HG02571 (cell line): ENCODE measurements at regions not wholly inside any gene's neighbourhood (a gene's known extent, or its start where the extent isn't known, plus 50 kb on each side); places are given as distances from the start of the nearest gene placed in this dataset.
"Not testable (repeated sequence)": the region's sequence is repeated elsewhere in the genome, so short reads cannot be mapped to it uniquely, and the experiment has no call there.

Source experiments
- ATAC-seq: cut with Tn5 transposase; IDR thresholded peaks from one replicate; pipeline ENCODE4 v1.9.1; 2021; ENCODE audit warnings: mild to moderate bottlenecking, moderate library complexity; ENCODE audit not compliant: unreplicated experiment

GRCh38 chr2:220789961-220790360 lies 782.1 kb downstream of the EPHA4 start:
- no peak for ATAC-seq

- no peak for ATAC-seq
Observed at GRCh38 chr2:220795705-220796104, 776.4 kb downstream of the EPHA4 start.

GRCh38 chr2:220811115-220811514 lies 761.0 kb downstream of the EPHA4 start:
- ATAC-seq = no peak

- ATAC-seq = no peak
Observed at GRCh38 chr2:220811952-220812570, 760.0 kb downstream of the EPHA4 start.

- ATAC-seq = no peak
Observed at GRCh38 chr2:220814441-220814840, 757.7 kb downstream of the EPHA4 start.

- no peak for ATAC-seq
Observed at GRCh38 chr2:220815698-220816097, 756.4 kb downstream of the EPHA4 start.

GRCh38 chr2:220821683-220822082 lies 750.4 kb downstream of the EPHA4 start:
- no peak for ATAC-seq

GRCh38 chr2:220823590-220823989 lies 748.5 kb downstream of the EPHA4 start:
- ATAC-seq = not testable (repeated sequence)

- ATAC-seq = no peak
Observed at GRCh38 chr2:220833446-220833845, 738.7 kb downstream of the EPHA4 start.

- ATAC-seq = no peak
Observed at GRCh38 chr2:220835583-220835982, 736.5 kb downstream of the EPHA4 start.

- ATAC-seq = no peak
Observed at GRCh38 chr2:220837226-220837625, 734.9 kb downstream of the EPHA4 start.

- ATAC-seq = no peak
Observed at GRCh38 chr2:220842901-220843665, 729.0 kb downstream of the EPHA4 start.

- ATAC-seq = no peak
Observed at GRCh38 chr2:220845766-220846273, 726.3 kb downstream of the EPHA4 start.

- no peak for ATAC-seq
Observed at GRCh38 chr2:220847006-220847405, 725.1 kb downstream of the EPHA4 start.

- ATAC-seq = no peak
Observed at GRCh38 chr2:220847589-220847988, 724.5 kb downstream of the EPHA4 start.

GRCh38 chr2:220849433-220849832 lies 722.7 kb downstream of the EPHA4 start:
- no peak for ATAC-seq

GRCh38 chr2:220850116-220850515 lies 722.0 kb downstream of the EPHA4 start:
- no peak for ATAC-seq

GRCh38 chr2:220855296-220855695 lies 716.8 kb downstream of the EPHA4 start:
- no peak for ATAC-seq

GRCh38 chr2:220856486-220856885 lies 715.6 kb downstream of the EPHA4 start:
- no peak for ATAC-seq

GRCh38 chr2:220857368-220857767 lies 714.7 kb downstream of the EPHA4 start:
- no peak for ATAC-seq

GRCh38 chr2:220858101-220858500 lies 714.0 kb downstream of the EPHA4 start:
- no peak for ATAC-seq

GRCh38 chr2:220871909-220872308 lies 700.2 kb downstream of the EPHA4 start:
- ATAC-seq = no peak
